Ovary (tissue), 7 donors: ENCODE measurements at regions not wholly inside any gene's neighbourhood (a gene's known extent, or its start where the extent isn't known, plus 50 kb on each side); places are given as distances from the start of the nearest gene placed in this dataset.
"Not testable (repeated sequence)": the region's sequence is repeated elsewhere in the genome, so short reads cannot be mapped to it uniquely, and the experiment has no call there.

Source experiments
- DNase-seq, 5 donors: peaks; one replicate each; pipeline ENCODE4 v3.0.0-alpha.2; 2019 to 2020
- H3K27ac ChIP-seq, 2 donors: fragments of 200-600 bp; one replicate each; pipeline versions ENCODE4 v1.5.1 to v1.8.0; 2019 to 2022
- H3K27me3 ChIP-seq: fragments of 200-600 bp; one replicate; pipeline ENCODE4 v1.8.0; 2022
- H3K36me3 ChIP-seq: fragments of 200-600 bp; sonication (generic); one replicate; pipeline ENCODE4 v1.5.1; 2019
- H3K4me1 ChIP-seq: one replicate; pipeline ENCODE4 v1.8.1; 2013; ENCODE audit warnings: mild to moderate bottlenecking, moderate library complexity; ENCODE audit not compliant: insufficient read depth
- H3K4me3 ChIP-seq: fragments of 200-600 bp; sonication (generic); one replicate; pipeline ENCODE4 v1.5.1; 2017
- H3K9me3 ChIP-seq, 2 donors: fragments of 200-600 bp in 1 of 2; sonication (generic) in 1 of 2; one replicate each; pipeline versions ENCODE4 v1.5.1 to v1.8.1; 2013 to 2019; ENCODE audit warnings: mild to moderate bottlenecking in 1 of 2, moderate library complexity in 1 of 2
- CTCF ChIP-seq, 3 donors: fragments of 450-650 bp in 2 of 3; fragments of 200-600 bp in 1 of 3; IDR thresholded peaks; one replicate each; pipeline versions ENCODE4 v1.5.1 to v1.8.0; 2016 to 2022; ENCODE audit warnings: antibody characterized with exemption in 3 of 3, mild to moderate bottlenecking in 1 of 3
- EP300 ChIP-seq: sonication (generic); formaldehyde crosslinking; IDR thresholded peaks from one replicate; pipeline ENCODE4 v1.6.1; 2017; ENCODE audit warnings: antibody characterized with exemption
- POLR2A ChIP-seq: fragments of 450-650 bp; IDR thresholded peaks from one replicate; pipeline ENCODE4 v1.6.1; 2017; ENCODE audit warnings: antibody characterized with exemption, mild to moderate bottlenecking, moderate library complexity
- WGBS, 3 donors: extraction: QIAGEN DNeasy Blood & Tissue Kit in 1 of 3; methylation state at CpG; one replicate each; pipeline versions ENCODE4 v1.1.5 to v1.1.7; 2013 to 2017; 5-methylcytosine and 5-hydroxymethylcytosine counted together
- intact Hi-C, 4 donors: fragments of 100-400 bp; cut with DNase I; formaldehyde crosslinking; loops; one replicate each; pipeline versions ENCODE4 v1.11.0 to v1.15.1; 2022 to 2023
- donor health status: DM: no; HTN: no; CAD: no; lungs with moderate emphysema.
- donor health status: DM: no; HTN: no; CAD: no.
- donor health status: Bipolar disorder and iron deficiency.
- donor health status: DM: no; HTN: no; CAD: no.
- donor health status: DM: yes; HTN: yes; CAD: no.

- H3K36me3 ChIP-seq, result no peaks in the 10 kb centered on the region
- 72 to 79% (median 76%) methylated on average over 22 of the region's 22 CpGs for WGBS, 3 donors
- no peak for DNase-seq
- intact Hi-C loops, result no loop called here
- H3K27ac ChIP-seq, result no peak overlapping the region
- TF ChIP-seq EP300, result no peak
- no peak for TF ChIP-seq POLR2A
- TF ChIP-seq CTCF (IDR thresholded peaks at IDR 0.05), result no peak
- H3K4me3 ChIP-seq, result no peak overlapping the region
- no peaks in the 10 kb centered on the region for H3K9me3 ChIP-seq
- H3K4me1 ChIP-seq, result no peaks in the 10 kb centered on the region
- no peaks in the 10 kb centered on the region for H3K27me3 ChIP-seq
These were observed 181.8 kb upstream of the PRSS1 start for GRCh38 chr7:142567201-142568075.

GRCh38 chr7:142566271-142566670, 183.0 kb upstream of the PRSS1 start:
- TF ChIP-seq POLR2A, result no peak
- no peaks in the 10 kb centered on the region for H3K36me3 ChIP-seq
- no peaks in the 10 kb centered on the region for H3K4me1 ChIP-seq
- DNase-seq, result no peak
- H3K9me3 ChIP-seq, result no peaks in the 10 kb centered on the region
- 79 to 89% (median 84%) methylated on average over 5 of the region's 5 CpGs for WGBS, 3 donors
- intact Hi-C loops, result no loop called here
- H3K4me3 ChIP-seq, result no peak overlapping the region
- H3K27ac ChIP-seq, result no peak overlapping the region
- no peaks in the 10 kb centered on the region for H3K27me3 ChIP-seq

- intact Hi-C loops, H3K36me3 ChIP-seq, H3K9me3 ChIP-seq, H3K27me3 ChIP-seq, H3K4me1 ChIP-seq, H3K4me3 ChIP-seq, H3K27ac ChIP-seq, DNase-seq: not testable (repeated sequence)
- 81 to 97% (median 90%) methylated on average over 2 to 3 of the region's 3 CpGs for WGBS, 3 donors
These were observed 185.1 kb upstream of the PRSS1 start for GRCh38 chr7:142564125-142564524.

- 45 to 67% (median 67%) methylated on average over 1 of the region's 1 CpG for WGBS, 3 donors
These were observed 185.8 kb upstream of the PRSS1 start for GRCh38 chr7:142563470-142563869.

GRCh38 chr7:142562688-142563087, 186.6 kb upstream of the PRSS1 start:
- 21 to 44% (median 25%) methylated on average over 1 of the region's 1 CpG for WGBS, 3 donors
- intact Hi-C loops, result no loop called here
- TF ChIP-seq POLR2A (no peak), CTCF (IDR thresholded peaks at IDR 0.05) (no peak), EP300 (no peak)
- Histone ChIP-seq H3K27me3 (no peaks in the 10 kb centered on the region), H3K27ac (no peak overlapping the region), H3K36me3 (no peaks in the 10 kb centered on the region), H3K9me3 (no peaks in the 10 kb centered on the region), H3K4me3 (no peak overlapping the region), H3K4me1 (no peaks in the 10 kb centered on the region)
- DNase-seq, result no peak

More at GRCh38 chr7:142563470-142563869, 185.8 kb upstream of the PRSS1 start:
- Histone ChIP-seq H3K36me3 (no peaks in the 10 kb centered on the region), H3K27ac (no peak overlapping the region), H3K4me1 (no peaks in the 10 kb centered on the region), H3K9me3 (no peaks in the 10 kb centered on the region), H3K4me3 (no peak overlapping the region), H3K27me3 (no peaks in the 10 kb centered on the region)
- intact Hi-C loops, result no loop called here
- DNase-seq, result no peak
- TF ChIP-seq EP300 (no peak), POLR2A (no peak), CTCF (IDR thresholded peaks at IDR 0.05) (no peak)

- 66 to 75% (median 73%) methylated on average over 3 of the region's 3 CpGs for WGBS, 3 donors
- H3K9me3 ChIP-seq, H3K36me3 ChIP-seq, H3K4me1 ChIP-seq, DNase-seq, intact Hi-C loops, H3K4me3 ChIP-seq, H3K27me3 ChIP-seq, H3K27ac ChIP-seq: not testable (repeated sequence)
These were observed 187.9 kb upstream of the PRSS1 start for GRCh38 chr7:142561396-142561795.

- intact Hi-C loops, H3K27me3 ChIP-seq, H3K4me1 ChIP-seq, H3K9me3 ChIP-seq, DNase-seq, H3K36me3 ChIP-seq, H3K4me3 ChIP-seq, H3K27ac ChIP-seq: not testable (repeated sequence)
- 86 to 92% (median 91%) methylated on average over 5 to 6 of the region's 6 CpGs for WGBS, 3 donors
These were observed 188.5 kb upstream of the PRSS1 start for GRCh38 chr7:142560770-142561169.
